ENCODE measurements at regions not wholly inside any gene's neighbourhood (a gene's known extent, or its start where the extent isn't known, plus 50 kb on each side); places are given as distances from the start of the nearest gene placed in this dataset.

GRCh38 chr16:22685459-22685830, 128.5 kb upstream of the HS3ST2 start:
- no peaks in the 10 kb centered on the region for H3K79me1 ChIP-seq (ENCODE audit: low read depth in 1 of 2, low read length in 2 of 2)
- no peak overlapping the region for H2BK120ac ChIP-seq (ENCODE audit: low read depth, low read length)
- in situ Hi-C loops (cut with MboI; ENCODE audit: low sequenced_read_pairs) = no loop called here
- H2BK20ac ChIP-seq (ENCODE audit: low read depth, low read length) = no peak overlapping the region
- BruUV-seq (replicated peaks) = no TSS peak
- intact Hi-C loops (cut with micrococcal nuclease) = no loop called here
- H3K27me3 ChIP-seq (ENCODE audit: control insufficient read depth, insufficient read depth, low read length) = peaks cover 13% of the 10 kb centered on the region
- H2AK9ac ChIP-seq (replicated peaks; ENCODE audit: low read depth, low read length, poor library complexity) = no peak overlapping the region
- no peak overlapping the region for H4K5ac ChIP-seq (ENCODE audit: low read depth, low read length)
- H3K18ac ChIP-seq (ENCODE audit: low read depth, low read length) = no peak overlapping the region
- H3K56ac ChIP-seq (ENCODE audit: extremely low read depth, insufficient read depth, low read length) = no peak overlapping the region
- H2AK5ac ChIP-seq (ENCODE audit: low read depth, low read length) = no peak overlapping the region
- H3K4me1 ChIP-seq (ENCODE audit: control insufficient read depth, insufficient read depth, low read length) = no peaks in the 10 kb centered on the region
- no peak overlapping the region for H3K23ac ChIP-seq (ENCODE audit: low read depth, low read length)
- H3K9me1 ChIP-seq (ENCODE audit: insufficient read depth, low read length) = no peaks in the 10 kb centered on the region
- 80% methylated on average over 1 of the region's 3 CpGs; no CpG with 5 or more reads in 1 of the 2 experiments for WGBS, 2 experiments (ENCODE audit: extremely low coverage in 2 of 2, insufficient read length in 1 of 2)
- ChIA-PET POLR2A (ENCODE audit: unreplicated experiment) (no interaction called here), CTCF (interaction anchor here (0.7 kb wide), 1 partner anchor 51 kb away, joined by 5 read pairs; no protein-coding TSS in a partner anchor)
- H3K4me2 ChIP-seq (ENCODE audit: low read depth, low read length) = no peak overlapping the region
- no peak overlapping the region for H3K4me3 ChIP-seq (ENCODE audit: insufficient read depth, low read depth, low read length)
- no peak for TF ChIP-seq RCOR1 (IDR thresholded peaks at IDR 0.05; ENCODE audit: insufficient replicate concordance, low read length)
- no peak for TF ChIP-seq RFX5 (IDR thresholded peaks at IDR 0.05; ENCODE audit: low read depth, low read length)
- peak; percentile 49; the same call in 1 of the 2 replicates for TF ChIP-seq MAFK (IDR thresholded peaks at IDR 0.05; ENCODE audit: low read depth, low read length)
- TF ChIP-seq BHLHE40 (IDR thresholded peaks at IDR 0.05; ENCODE audit: low read depth, low read length) = no peak
- no peak for TF ChIP-seq CEBPB (IDR thresholded peaks at IDR 0.05; ENCODE audit: low read depth, low read length)
- ATAC-seq (ENCODE audit: low read depth) (no peak), DNase-seq (no peak)
- dilution Hi-C loops (cut with HindIII; ENCODE audit: low sequenced_read_pairs, unreplicated experiment) = no loop called here
- H2AFZ ChIP-seq (replicated peaks; ENCODE audit: low read length, poor library complexity) = no peak overlapping the region
- no peak overlapping the region for H3K14ac ChIP-seq (replicated peaks; ENCODE audit: low read depth, low read length)
- no peak overlapping the region for H3K4ac ChIP-seq (ENCODE audit: low read depth, low read length)
- no peak overlapping the region for H4K8ac ChIP-seq (ENCODE audit: low read depth in 2 of 2, low read length in 2 of 2)
- H3K9ac ChIP-seq (ENCODE audit: low read depth, low read length) = no peak overlapping the region
- no peaks in the 10 kb centered on the region for H3K9me3 ChIP-seq (ENCODE audit: control insufficient read depth, insufficient read depth, low read length)
- H2BK5ac ChIP-seq (ENCODE audit: low read depth, low read length, poor library complexity, severe bottlenecking) = no peak overlapping the region
- H4K91ac ChIP-seq (ENCODE audit: insufficient read depth, low read depth, low read length) = no peak overlapping the region
- no peak overlapping the region for H2BK15ac ChIP-seq (ENCODE audit: low read depth, low read length)
- no peak overlapping the region for H3K27ac ChIP-seq (ENCODE audit: insufficient read depth, low read length)
- H4K20me1 ChIP-seq (ENCODE audit: insufficient read depth, low read length) = no peaks in the 10 kb centered on the region
- no peaks in the 10 kb centered on the region for H3K36me3 ChIP-seq (ENCODE audit: control insufficient read depth, insufficient read depth, low read length)
